Right forelimb (tissue), 1 donor: ENCODE measurements at regions not wholly inside any gene's neighbourhood (a gene's known extent, or its start where the extent isn't known, plus 50 kb on each side); places are given as distances from the start of the nearest gene placed in this dataset.

ENCODE experiments used
- DNase-seq: peaks from one replicate; pipeline ENCODE4 v3.0.0-alpha.2; 2018

- DNase-seq: no peak
These were observed 57.3 kb upstream of the PLSCR4 start for GRCh38 chr3:146308222-146308621.

GRCh38 chr3:146307456-146307725, 56.5 kb upstream of the PLSCR4 start:
- DNase-seq: no peak

GRCh38 chr3:146306656-146307455, 56.0 kb upstream of the PLSCR4 start:
- no peak for DNase-seq

GRCh38 chr3:146305808-146306423, 55.0 kb upstream of the PLSCR4 start:
- DNase-seq: no peak

- DNase-seq: no peak
These were observed 49.9 kb upstream of the PLSCR4 start for GRCh38 chr3:146300768-146301167.
